ENCODE measurements at regions not wholly inside any gene's neighbourhood (a gene's known extent, or its start where the extent isn't known, plus 50 kb on each side); places are given as distances from the start of the nearest gene placed in this dataset.
A peak's percentile ranks its signal among the peaks of the same experiment; 100 is the strongest.
"Not testable (repeated sequence)": the region's sequence is repeated elsewhere in the genome, so short reads cannot be mapped to it uniquely, and the experiment has no call there.

DNA sequence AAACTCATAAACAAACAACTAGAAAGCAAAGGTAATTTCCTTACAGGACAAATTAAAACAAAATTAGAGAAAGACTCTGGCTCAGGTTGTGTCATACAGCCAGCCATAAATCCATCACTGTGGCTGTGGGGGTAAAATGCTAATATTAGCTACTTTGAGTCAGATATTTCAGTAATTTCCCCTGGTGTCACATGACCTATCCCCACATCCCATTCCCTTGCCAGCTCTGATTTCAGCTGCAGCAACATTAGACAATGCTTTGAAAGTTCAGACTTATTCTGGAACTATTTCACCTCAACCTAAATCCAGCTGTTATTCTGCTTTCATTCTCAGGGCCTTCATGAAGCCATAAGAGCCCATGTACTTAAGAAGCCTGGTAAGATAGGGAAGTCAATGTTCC, 55.3 kb downstream of the RPL10L start:
- peak; percentile 48 to 76 for DNase-seq (ENCODE audit: low read depth in 2 of 2)

DNA sequence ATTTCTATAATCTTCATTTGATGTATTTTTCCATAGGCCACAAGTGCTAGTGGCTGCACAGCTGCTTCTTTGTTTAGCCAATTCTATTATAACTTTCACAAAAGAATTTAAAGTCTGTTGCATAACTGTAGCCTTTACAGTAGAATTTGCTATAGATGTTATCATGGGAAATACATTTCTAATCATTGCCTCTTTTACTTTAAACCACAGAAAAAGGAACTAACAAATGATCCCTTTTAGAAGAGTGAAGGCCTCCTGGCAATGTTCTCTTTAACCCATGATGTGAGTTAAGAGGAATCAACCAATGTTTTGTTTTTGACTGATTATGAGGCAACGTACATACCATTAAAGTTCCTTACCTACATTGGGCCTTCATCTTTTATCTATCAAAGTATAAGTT, 68.8 kb downstream of the RPL10L start:
- DNase-seq (ENCODE audit: low read depth in 2 of 2), result no peak

- DNase-seq (ENCODE audit: low read depth in 2 of 2), result peak in 1 of 2 donors; percentile 48
These were observed 70.4 kb downstream of the RPL10L start for GRCh38 chr14:46581036-46581671.

GRCh38 chr14:46574978-46575375, 76.6 kb downstream of the RPL10L start:
- DNase-seq (ENCODE audit: low read depth in 2 of 2), result peak in 1 of 2 donors; percentile 66

- DNase-seq (ENCODE audit: low read depth in 2 of 2), result peak; percentile 27 to 64
These were observed 77.2 kb downstream of the RPL10L start for GRCh38 chr14:46574221-46574977.

DNA sequence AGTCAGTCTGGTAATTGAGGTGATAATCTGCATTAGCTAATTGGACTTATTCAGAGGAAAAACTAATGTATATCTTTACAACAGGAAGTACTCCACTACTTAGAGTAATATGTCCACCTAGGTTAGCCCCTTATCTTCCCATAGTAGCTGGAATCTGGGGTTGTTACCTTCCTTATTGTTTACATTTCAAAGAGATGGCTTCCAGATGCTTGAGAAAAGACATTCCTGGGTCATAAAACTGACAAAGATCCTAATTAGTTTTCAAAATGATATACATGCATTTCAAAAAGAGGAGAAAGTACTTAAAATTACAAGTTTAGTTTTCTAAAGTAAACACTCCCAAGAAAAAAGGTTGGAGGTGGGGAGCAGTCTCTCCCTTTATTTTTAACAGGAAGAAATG, 78.1 kb downstream of the RPL10L start:
- DNase-seq (ENCODE audit: low read depth in 2 of 2), result no peak

- DNase-seq (ENCODE audit: low read depth in 2 of 2), result peak in 1 of 2 donors; percentile 38
These were observed 79.6 kb downstream of the RPL10L start for GRCh38 chr14:46571970-46572369.

GRCh38 chr14:46568161-46568560, 83.4 kb downstream of the RPL10L start:
- not testable (repeated sequence) for DNase-seq (ENCODE audit: low read depth in 2 of 2)

DNA sequence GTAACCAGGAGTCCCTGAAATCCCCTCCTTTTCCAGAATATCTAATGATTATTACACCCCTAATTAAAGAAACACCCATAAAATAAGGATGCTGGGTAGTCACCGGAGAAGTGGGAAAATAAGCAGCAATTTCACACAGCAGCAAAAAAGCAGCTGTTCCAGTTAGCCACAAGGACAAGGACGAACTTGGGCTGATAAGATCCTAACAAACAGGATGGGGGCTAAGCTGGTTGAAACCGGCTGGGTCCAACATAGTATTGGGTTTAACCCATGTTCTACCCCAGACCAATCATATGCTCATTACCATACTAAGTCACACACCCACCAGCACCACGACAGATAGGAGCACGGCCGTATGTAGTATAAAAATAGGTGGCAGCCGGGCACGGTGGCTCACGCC, 100.7 kb downstream of the RPL10L start:
- DNase-seq (ENCODE audit: low read depth in 2 of 2), result no peak

- no peak for DNase-seq (ENCODE audit: low read depth in 2 of 2)
These were observed 110.6 kb downstream of the RPL10L start for GRCh38 chr14:46540986-46541385.

DNA sequence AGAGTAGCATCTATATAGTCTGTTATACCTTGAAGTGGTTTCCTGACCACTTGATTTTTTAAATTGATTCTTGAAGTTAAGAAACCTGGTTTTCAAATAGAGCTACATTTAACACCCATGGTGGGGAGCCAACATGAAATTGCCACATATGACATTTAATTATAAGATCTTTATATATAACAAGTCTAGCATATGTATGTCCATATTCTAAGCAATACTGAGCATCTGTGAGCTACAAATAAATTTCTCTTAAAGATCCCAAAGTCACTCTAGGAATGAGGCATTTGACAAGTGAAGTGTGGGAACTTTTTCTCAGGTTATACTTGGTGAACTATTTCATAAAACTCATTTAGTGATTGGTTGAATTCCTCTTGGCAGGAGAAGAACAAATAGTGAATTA, 132.5 kb downstream of the RPL10L start:
- DNase-seq (ENCODE audit: low read depth in 2 of 2), result no peak

GRCh38 chr14:46508752-46509151, 142.8 kb downstream of the RPL10L start:
- DNase-seq (ENCODE audit: low read depth in 2 of 2), result not testable (repeated sequence)

GRCh38 chr14:46499521-46499920, 152.1 kb downstream of the RPL10L start:
- DNase-seq (ENCODE audit: low read depth in 2 of 2), result no peak

- DNase-seq (ENCODE audit: low read depth in 2 of 2), result no peak
These were observed 155.2 kb downstream of the RPL10L start for GRCh38 chr14:46496409-46496808.

- DNase-seq (ENCODE audit: low read depth in 2 of 2), result peak in 1 of 2 donors; percentile 3
These were observed 161.3 kb downstream of the RPL10L start for GRCh38 chr14:46490238-46490685.

DNA sequence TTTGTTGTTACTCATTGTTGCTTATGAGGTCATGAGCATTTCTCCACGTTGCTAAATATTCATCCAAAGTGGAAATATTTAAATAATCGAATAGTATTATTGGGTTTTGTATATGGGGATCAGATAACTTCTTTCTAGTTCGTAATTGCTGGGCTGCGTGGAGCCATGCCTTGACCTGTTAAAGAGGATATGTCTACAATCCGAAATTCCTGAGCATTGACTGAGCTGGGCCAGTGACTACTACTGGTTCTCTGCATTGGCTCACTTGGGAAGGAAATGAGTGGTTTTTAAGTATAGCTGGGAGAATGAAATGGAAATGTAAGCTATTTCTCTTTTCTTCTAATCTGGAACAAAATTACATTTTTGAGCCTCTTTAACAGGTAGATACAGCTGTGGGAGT, 163.2 kb downstream of the RPL10L start:
- DNase-seq (ENCODE audit: low read depth in 2 of 2), result no peak

DNA sequence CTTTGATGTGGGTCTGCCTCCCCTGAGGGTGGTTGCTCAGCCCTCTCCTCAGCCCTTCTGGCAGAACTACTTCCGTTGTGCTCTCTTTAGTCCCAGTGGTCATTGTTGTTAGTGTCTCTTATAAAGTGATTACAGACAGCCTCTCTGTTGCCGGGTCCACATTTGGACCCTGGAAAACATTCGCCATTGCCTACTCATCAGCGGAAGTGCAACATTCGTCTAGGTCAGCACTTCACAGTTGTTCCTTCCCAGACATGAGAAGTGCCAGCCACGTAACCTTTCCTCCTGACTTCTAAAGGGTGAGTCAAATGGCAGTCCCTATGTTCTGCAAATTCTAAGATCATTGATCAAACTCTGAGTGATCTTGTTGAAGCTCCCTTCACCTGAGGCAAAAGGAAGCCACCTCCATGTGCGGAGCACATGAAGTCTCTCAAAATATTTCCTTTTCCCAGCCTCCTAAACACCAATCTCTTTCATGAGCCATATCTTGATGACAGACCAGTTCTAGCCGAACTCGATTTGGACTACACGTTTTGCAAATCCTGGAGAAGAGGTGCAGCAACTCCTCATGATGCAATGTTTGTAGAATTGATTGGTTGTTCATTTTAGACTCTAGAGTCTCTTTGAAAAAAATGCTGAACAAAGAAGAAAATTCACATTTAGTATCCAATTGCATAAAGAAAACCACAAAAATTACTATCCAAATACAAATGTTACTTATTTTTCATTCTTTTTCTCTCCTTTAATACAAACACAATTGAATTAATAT, 163.8 kb downstream of the RPL10L start:
- DNase-seq (ENCODE audit: low read depth in 2 of 2), result no peak

GRCh38 chr14:46482200-46482599, 169.4 kb downstream of the RPL10L start:
- DNase-seq (ENCODE audit: low read depth in 2 of 2), result no peak

GRCh38 chr14:46480817-46481216, 170.8 kb downstream of the RPL10L start:
- no peak for DNase-seq (ENCODE audit: low read depth in 2 of 2)

GRCh38 chr14:46472261-46472660, 179.3 kb downstream of the RPL10L start:
- DNase-seq (ENCODE audit: low read depth in 2 of 2), result no peak

DNA sequence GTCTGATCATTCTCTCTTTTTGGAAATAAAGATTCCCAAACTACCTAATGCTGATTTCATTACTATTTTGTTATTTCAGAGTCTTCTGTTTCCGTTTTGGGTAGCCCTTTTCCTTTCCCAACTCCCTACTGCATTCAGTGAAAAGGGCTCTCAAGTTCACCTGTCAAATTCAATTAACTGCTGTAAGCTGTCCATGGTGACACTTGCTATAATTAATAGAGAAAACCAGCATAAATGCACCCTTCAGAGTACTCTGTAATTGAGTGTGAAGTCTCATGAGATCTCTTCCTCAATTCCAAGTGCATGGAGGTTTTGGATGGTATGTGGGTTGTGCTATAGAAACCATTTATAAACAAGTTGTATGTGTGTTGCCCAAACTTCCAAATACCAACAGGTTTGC, 187.2 kb downstream of the RPL10L start:
- DNase-seq (ENCODE audit: low read depth in 2 of 2), result no peak

- DNase-seq (ENCODE audit: low read depth in 2 of 2), result no peak
These were observed 199.8 kb downstream of the RPL10L start for GRCh38 chr14:46451800-46452199.
